ENCODE measurements at regions not wholly inside any gene's neighbourhood (a gene's known extent, or its start where the extent isn't known, plus 50 kb on each side); places are given as distances from the start of the nearest gene placed in this dataset.

DNA sequence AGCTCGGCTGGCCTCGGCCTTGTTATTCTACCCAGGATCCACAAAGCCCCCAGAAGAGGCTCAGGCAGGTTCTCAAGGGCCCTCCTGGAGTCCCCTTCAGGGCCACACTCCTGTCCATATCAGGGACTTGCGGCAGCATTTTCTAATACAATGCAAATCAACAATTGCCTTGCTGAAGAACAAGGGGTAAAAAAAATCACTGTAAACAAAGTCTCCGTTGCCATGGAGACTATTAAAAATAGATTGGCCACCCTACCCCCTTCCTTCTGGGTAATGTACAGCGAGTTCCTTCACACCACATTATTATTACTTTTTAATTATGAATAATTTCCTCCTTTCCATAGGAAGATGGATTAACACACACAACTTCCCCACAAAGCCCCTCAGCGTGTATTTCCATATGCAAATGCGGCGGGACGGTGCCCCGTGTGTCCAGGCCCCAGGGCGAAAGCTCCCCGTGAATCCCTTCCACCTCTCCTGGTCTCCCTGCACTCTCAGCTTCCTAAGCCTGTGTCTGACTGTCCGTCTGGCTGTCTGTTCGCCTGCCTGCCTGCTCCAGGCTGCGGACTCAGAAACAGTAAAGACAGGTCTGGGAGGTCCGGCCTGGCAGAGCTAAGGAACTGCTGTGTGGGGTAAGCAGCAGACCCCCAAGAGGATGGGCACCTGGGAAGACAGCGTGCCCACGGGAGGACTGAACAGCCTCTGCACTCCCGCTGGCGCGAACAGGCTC lies 196.6 kb downstream of the RBFOX3 start:
- Mint-ChIP-seq H3K4me1 (ENCODE audit: low read depth) (no peaks in the 10 kb centered on the region), H3K4me3 (no peak overlapping the region), H3K36me3 (ENCODE audit: low read depth) (no peaks in the 10 kb centered on the region), H3K27ac (no peak overlapping the region), H3K9me3 (no peaks in the 10 kb centered on the region), H3K27me3 (ENCODE audit: low read depth) (no peaks in the 10 kb centered on the region)

- no peak overlapping the region for H3K4me3 Mint-ChIP-seq
- no peaks in the 10 kb centered on the region for H3K36me3 Mint-ChIP-seq (ENCODE audit: low read depth)
- no peaks in the 10 kb centered on the region for H3K4me1 Mint-ChIP-seq (ENCODE audit: low read depth)
- no peak overlapping the region for H3K27ac Mint-ChIP-seq
- H3K27me3 Mint-ChIP-seq (ENCODE audit: low read depth): no peaks in the 10 kb centered on the region
- no peaks in the 10 kb centered on the region for H3K9me3 Mint-ChIP-seq
Observed at GRCh38 chr17:79413611-79414010, 197.2 kb downstream of the RBFOX3 start.

GRCh38 chr17:79412886-79413390 lies 197.9 kb downstream of the RBFOX3 start:
- no peaks in the 10 kb centered on the region for H3K4me1 Mint-ChIP-seq (ENCODE audit: low read depth)
- no peak overlapping the region for H3K27ac Mint-ChIP-seq
- no peak overlapping the region for H3K4me3 Mint-ChIP-seq
- no peaks in the 10 kb centered on the region for H3K36me3 Mint-ChIP-seq (ENCODE audit: low read depth)
- no peaks in the 10 kb centered on the region for H3K9me3 Mint-ChIP-seq
- peaks cover 4% of the 10 kb centered on the region for H3K27me3 Mint-ChIP-seq (ENCODE audit: low read depth)

DNA sequence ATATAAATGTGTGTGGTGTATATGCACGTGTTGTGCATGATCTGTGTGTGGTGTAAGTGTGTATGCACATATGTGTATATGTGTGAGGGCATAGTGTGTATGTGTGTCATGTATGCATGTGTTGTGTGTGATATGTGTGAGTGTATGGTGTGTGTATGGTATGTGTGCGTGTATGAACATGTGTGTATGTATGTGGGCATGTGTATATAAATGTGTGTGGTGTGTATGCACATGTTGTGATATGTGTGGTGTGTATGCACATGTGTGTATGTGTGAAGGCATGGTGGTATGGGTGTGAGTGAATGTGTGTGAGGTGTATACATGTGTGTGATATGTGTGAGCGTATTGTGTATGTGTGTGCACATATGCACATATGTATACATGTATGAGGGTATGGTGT lies 198.7 kb downstream of the RBFOX3 start:
- no peak overlapping the region for H3K27ac Mint-ChIP-seq
- H3K4me3 Mint-ChIP-seq: no peak overlapping the region
- H3K36me3 Mint-ChIP-seq (ENCODE audit: low read depth): no peaks in the 10 kb centered on the region
- no peaks in the 10 kb centered on the region for H3K4me1 Mint-ChIP-seq (ENCODE audit: low read depth)
- peaks cover 11% of the 10 kb centered on the region for H3K27me3 Mint-ChIP-seq (ENCODE audit: low read depth)
- H3K9me3 Mint-ChIP-seq: no peaks in the 10 kb centered on the region

DNA sequence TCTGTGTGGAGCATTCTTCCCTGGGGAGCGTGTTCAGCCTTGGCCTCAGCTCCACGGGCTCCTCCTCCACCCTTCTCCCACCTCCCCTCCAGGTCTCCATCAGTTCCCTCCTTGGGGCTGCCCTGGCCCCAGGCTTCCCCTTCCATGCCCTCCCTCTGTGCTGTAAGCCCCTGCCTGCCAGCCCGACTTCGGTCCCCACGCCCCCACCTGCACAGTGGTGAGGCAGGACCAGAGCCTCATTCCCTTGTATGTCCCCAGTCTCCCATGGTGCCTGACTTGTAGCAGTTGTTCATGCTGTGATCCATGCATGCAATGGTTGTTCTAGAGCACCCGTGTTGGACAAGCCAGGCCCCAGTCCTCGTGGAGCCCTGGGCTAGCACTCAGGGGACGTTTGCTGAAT lies 199.4 kb downstream of the RBFOX3 start:
- no peaks in the 10 kb centered on the region for H3K9me3 Mint-ChIP-seq
- H3K36me3 Mint-ChIP-seq (ENCODE audit: low read depth): no peaks in the 10 kb centered on the region
- peaks cover 15% of the 10 kb centered on the region for H3K27me3 Mint-ChIP-seq (ENCODE audit: low read depth)
- no peak overlapping the region for H3K27ac Mint-ChIP-seq
- no peak overlapping the region for H3K4me3 Mint-ChIP-seq
- no peaks in the 10 kb centered on the region for H3K4me1 Mint-ChIP-seq (ENCODE audit: low read depth)

DNA sequence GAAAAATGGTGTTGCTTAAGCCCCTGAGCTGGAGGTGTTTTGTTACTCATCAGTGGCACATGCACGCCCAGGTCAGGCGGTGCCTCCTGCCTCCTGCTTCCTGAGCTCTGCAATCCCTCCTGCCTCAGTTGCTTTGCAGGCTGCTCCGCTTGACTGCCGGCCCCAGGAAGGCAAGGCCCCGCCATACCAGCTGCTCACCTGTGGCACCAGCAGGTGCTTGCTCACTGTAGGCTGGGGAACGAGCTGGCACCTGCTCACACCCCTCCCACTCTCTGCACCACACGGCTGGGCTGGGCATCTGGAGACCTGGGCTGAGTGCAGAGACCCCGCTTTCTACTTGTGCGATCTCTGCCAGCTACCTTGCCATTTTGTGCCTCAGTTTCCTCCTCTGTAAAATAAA lies 200.2 kb downstream of the RBFOX3 start:
- H3K27ac Mint-ChIP-seq: no peak overlapping the region
- no peaks in the 10 kb centered on the region for H3K36me3 Mint-ChIP-seq (ENCODE audit: low read depth)
- peaks cover 21% of the 10 kb centered on the region for H3K27me3 Mint-ChIP-seq (ENCODE audit: low read depth)
- no peaks in the 10 kb centered on the region for H3K9me3 Mint-ChIP-seq
- no peak overlapping the region for H3K4me3 Mint-ChIP-seq
- H3K4me1 Mint-ChIP-seq (ENCODE audit: low read depth): no peaks in the 10 kb centered on the region

DNA sequence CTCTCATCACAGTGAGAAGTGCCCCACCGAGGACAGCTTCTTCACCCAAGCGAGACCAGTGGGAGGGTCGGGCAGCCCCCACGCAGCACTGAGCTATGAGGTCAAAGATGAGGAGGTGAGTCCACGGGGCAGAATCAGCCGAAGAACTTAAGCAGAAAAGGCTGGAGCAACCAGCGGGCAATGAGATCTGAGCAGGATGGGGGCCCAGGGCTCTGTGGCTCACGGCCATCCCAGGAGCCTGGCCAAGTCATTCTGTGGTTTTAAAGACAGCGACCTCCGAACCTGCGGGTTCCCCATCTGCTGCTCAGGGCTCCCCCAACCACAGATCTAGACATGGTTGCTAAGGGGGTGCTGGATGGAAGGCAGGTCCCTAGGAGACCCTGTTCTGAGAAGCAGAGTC lies 202.6 kb downstream of the RBFOX3 start:
- Mint-ChIP-seq H3K4me1 (ENCODE audit: low read depth) (no peaks in the 10 kb centered on the region), H3K9me3 (no peaks in the 10 kb centered on the region), H3K36me3 (ENCODE audit: low read depth) (no peaks in the 10 kb centered on the region), H3K27ac (no peak overlapping the region), H3K27me3 (ENCODE audit: low read depth) (peaks cover 22% of the 10 kb centered on the region), H3K4me3 (no peak overlapping the region)

DNA sequence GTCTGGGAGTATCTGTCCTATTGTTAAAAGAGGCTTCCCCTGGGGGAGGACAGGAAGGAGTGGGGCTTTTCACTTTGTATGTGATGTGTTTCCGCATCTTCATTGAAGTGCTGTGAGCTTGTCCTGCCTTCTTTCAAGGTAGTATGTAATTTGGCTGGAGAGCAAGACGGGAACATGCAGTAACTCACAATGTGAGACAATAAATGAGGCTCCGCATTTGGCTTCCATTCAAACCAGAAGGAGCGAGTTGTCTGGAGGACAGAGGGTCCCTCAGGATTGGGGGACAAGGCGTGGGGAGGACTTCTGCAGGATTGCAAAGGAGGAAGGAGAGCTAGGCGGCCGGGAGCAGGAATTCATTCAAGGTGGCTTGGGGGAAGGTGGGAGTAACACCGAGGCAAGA lies 203.5 kb downstream of the RBFOX3 start:
- no peak overlapping the region for H3K27ac Mint-ChIP-seq
- H3K9me3 Mint-ChIP-seq: no peaks in the 10 kb centered on the region
- no peaks in the 10 kb centered on the region for H3K36me3 Mint-ChIP-seq (ENCODE audit: low read depth)
- no peaks in the 10 kb centered on the region for H3K4me1 Mint-ChIP-seq (ENCODE audit: low read depth)
- no peak overlapping the region for H3K4me3 Mint-ChIP-seq
- peaks cover 22% of the 10 kb centered on the region for H3K27me3 Mint-ChIP-seq (ENCODE audit: low read depth)

DNA sequence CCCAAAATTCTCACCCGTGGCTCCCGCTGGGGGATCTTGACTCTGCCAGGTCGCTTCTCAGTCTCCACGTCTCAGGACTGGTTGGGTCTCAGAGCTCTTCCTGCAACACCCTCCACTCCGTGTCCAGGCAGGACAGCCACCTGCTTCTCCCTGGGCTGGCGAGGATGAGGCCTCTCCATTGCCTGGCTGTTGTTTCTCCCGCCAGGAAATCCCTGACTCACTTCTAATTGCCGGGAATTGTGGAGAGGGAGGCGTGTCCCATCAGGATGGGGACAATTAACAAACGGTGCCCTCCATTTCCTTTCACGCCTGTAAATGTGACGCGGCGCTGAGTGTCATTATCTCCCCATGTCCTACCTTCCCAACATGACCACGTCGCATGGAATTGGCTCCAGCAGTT lies 204.5 kb downstream of the RBFOX3 start:
- H3K36me3 Mint-ChIP-seq (ENCODE audit: low read depth): no peaks in the 10 kb centered on the region
- no peak overlapping the region for H3K4me3 Mint-ChIP-seq
- H3K27me3 Mint-ChIP-seq (ENCODE audit: low read depth): peaks cover 30% of the 10 kb centered on the region
- H3K27ac Mint-ChIP-seq: no peak overlapping the region
- peaks cover 2% of the 10 kb centered on the region for H3K4me1 Mint-ChIP-seq (ENCODE audit: low read depth)
- no peaks in the 10 kb centered on the region for H3K9me3 Mint-ChIP-seq

DNA sequence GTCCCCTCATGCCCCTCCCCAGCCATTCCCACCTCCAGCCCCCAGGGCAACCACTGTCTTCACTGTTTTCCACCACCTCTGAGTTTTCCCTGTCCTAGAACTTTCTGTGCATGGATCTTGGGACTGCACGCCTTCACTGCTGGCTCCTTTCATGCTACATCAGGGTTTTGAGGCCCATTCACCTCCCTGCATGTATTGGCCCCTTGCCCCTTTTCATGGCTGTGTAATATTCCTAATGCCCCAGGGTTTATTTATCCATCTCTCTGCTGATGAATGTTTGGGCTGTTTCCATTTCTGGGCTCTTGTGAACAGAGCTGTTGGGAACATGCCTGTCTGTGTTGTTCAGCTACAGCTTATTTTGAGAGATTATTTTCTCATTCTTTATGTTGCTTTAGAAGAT lies 205.0 kb downstream of the RBFOX3 start:
- no peak overlapping the region for H3K27ac Mint-ChIP-seq
- no peaks in the 10 kb centered on the region for H3K36me3 Mint-ChIP-seq (ENCODE audit: low read depth)
- no peaks in the 10 kb centered on the region for H3K9me3 Mint-ChIP-seq
- H3K27me3 Mint-ChIP-seq (ENCODE audit: low read depth): peaks cover 34% of the 10 kb centered on the region
- peaks cover 7% of the 10 kb centered on the region for H3K4me1 Mint-ChIP-seq (ENCODE audit: low read depth)
- no peak overlapping the region for H3K4me3 Mint-ChIP-seq

GRCh38 chr17:79404136-79404911 lies 206.5 kb downstream of the RBFOX3 start:
- Mint-ChIP-seq H3K9me3 (no peaks in the 10 kb centered on the region), H3K27me3 (ENCODE audit: low read depth) (peaks cover 41% of the 10 kb centered on the region), H3K27ac (no peak overlapping the region), H3K4me3 (no peak overlapping the region), H3K4me1 (ENCODE audit: low read depth) (peaks cover 8% of the 10 kb centered on the region), H3K36me3 (ENCODE audit: low read depth) (no peaks in the 10 kb centered on the region)

DNA sequence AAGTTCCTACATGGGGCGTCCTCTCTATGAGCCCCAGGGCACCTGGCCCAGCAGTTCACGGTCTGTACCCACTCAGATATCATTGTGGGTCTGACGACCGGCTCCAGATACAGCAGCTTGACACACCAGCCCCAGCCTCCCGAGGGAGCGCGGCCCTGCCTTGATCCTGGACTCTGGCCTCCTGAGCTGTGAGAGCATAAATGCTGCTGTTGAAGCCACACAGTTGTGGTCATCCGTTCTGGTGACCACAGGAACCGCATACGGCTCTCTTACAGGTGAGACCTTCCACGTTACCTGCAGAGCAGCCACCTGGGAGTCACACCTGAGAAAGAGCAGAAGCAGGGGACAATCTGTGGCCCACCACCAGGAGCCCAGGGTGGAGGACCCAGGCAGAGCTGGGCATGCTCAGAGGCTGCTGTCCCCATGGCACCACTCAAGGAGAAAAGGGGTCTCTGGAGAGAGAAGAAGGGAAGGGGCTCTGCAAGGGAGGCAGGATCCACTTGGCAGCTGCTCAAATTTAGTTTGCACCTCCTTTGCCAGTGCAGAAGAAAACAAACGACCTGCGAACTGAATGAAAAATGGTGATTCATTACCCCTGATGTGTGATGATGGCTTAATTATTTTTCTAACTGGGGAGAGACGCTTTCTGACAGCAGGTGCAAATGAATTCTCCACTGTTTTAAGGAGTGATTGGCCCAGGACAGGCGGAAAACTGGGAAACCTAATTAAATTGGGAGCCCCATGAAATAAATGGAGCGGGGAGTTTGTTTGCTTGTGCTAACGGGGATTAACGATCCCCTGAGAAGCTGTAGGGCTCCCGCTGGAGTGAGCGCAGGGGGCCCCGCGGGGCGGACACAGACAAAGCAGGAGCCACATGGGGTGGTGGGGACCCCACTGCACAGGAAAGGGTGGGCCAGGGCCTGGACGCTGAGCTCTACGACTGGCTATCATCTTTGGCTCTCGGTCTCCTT lies 208.9 kb downstream of the RBFOX3 start:
- Mint-ChIP-seq H3K36me3 (ENCODE audit: low read depth) (no peaks in the 10 kb centered on the region), H3K4me1 (ENCODE audit: low read depth) (peaks cover 8% of the 10 kb centered on the region), H3K27me3 (ENCODE audit: low read depth) (peaks cover 35% of the 10 kb centered on the region), H3K4me3 (no peak overlapping the region), H3K27ac (no peak overlapping the region), H3K9me3 (no peaks in the 10 kb centered on the region)

DNA sequence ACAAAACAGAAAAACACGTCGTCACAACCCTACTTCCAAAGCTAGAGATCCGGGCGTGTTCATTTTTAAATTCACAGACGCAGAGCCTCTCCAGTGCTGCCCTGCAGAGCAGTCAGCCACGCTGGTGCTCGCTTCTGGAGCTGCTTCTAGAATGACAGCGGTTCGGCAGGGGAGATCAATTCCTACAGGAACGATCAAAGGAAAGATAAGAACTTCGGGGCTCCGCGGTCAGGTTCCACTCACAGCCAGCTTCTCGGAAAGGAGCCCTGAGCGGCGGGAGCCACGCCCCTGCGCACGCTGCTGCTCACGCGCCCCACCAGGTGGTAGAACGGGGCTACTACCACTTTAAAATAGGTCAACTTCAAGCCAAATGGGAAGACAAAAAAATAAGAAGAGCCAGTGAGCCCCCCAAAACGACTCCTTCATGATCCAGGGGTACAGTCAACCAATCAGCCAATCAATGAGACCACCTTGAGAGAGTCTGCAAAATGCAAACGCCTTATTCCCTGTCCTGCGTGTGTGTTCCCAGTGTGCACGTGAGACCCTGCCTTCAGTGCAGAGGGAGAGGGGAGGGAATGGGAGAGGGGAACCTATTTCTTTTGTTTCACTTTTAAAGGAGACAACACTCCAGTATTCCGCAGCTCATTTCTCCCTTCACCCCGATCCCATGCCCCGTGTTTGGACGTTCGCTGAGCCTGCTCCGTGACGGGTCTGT lies 209.7 kb downstream of the RBFOX3 start:
- H3K27me3 Mint-ChIP-seq (ENCODE audit: low read depth): peaks cover 28% of the 10 kb centered on the region
- peak overlapping the region; percentile 28 for H3K27ac Mint-ChIP-seq
- no peaks in the 10 kb centered on the region for H3K36me3 Mint-ChIP-seq (ENCODE audit: low read depth)
- H3K4me1 Mint-ChIP-seq (ENCODE audit: low read depth): peaks cover 8% of the 10 kb centered on the region
- no peaks in the 10 kb centered on the region for H3K9me3 Mint-ChIP-seq
- peak overlapping the region; percentile 70 for H3K4me3 Mint-ChIP-seq

- no peaks in the 10 kb centered on the region for H3K9me3 Mint-ChIP-seq
- H3K4me3 Mint-ChIP-seq: no peak overlapping the region
- H3K27ac Mint-ChIP-seq: no peak overlapping the region
- H3K27me3 Mint-ChIP-seq (ENCODE audit: low read depth): peaks cover 23% of the 10 kb centered on the region
- no peaks in the 10 kb centered on the region for H3K36me3 Mint-ChIP-seq (ENCODE audit: low read depth)
- H3K4me1 Mint-ChIP-seq (ENCODE audit: low read depth): peaks cover 8% of the 10 kb centered on the region
Observed at GRCh38 chr17:79399610-79400144, 211.2 kb downstream of the RBFOX3 start.

Data from T-helper 1 cell treated with Interleukin-12 subunit alpha and Interleukin-12 subunit beta and Interleukin-4 antibody, amounts not matched to agents 30 μg/mL and 1 μg/mL, for 36 hours (primary cell).